AML-193 (cell line): ENCODE measurements at regions not wholly inside any gene's neighbourhood (a gene's known extent, or its start where the extent isn't known, plus 50 kb on each side); places are given as distances from the start of the nearest gene placed in this dataset.
"Not testable (repeated sequence)": the region's sequence is repeated elsewhere in the genome, so short reads cannot be mapped to it uniquely, and the experiment has no call there.

Experiments used
- DNase-seq, 2 experiments: peaks; one replicate each; lab custom pipeline; 2025; lab: John Stamatoyannopoulos, UW

GRCh38 chr12:114858388-114859146 is 174.6 kb upstream of the TBX3 start:
- DNase-seq: no peak

DNA sequence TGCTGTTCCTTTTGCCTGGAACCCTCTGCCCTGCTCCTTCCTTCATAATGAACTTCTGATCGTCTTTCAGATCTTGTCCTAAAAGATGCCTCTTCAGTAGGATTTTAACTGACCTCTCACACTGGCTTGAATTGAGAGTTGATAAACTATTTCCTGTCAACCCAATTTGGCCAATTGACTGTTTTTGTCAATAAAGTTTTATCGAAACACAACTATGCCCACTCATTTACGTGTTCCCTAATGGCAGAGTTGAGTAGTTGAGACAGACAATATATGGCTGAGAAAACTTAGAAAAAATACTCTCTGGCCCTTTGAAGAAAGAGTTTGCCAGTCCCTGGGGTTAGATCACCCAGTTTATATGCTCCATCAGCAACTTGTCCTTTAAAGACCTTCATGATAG is 171.7 kb upstream of the TBX3 start:
- DNase-seq: no peak

DNA sequence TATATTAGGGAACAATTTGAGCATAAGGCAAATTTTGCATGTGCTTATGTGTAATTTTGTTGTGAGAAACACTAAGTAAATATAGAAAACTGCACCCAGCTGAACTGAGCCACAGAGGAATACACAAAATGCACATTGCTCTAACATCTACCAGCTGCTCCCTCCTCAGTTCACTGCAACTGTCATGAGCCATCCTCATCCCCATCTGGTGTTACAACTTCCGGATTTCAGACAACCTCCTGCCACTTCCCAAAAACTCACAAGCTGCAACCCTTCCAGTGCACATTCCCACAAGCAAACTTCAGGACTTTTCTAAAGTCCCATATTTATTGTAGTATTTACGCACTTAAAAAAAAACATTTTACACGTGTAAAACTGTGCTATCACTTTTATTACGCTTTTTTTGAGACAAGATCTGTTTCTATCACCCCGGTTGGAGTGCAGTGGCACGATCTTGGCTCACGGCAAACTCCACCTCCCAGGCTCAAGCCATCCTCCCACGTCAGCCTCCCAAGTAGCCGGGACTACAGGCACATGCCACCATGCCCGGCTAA is 169.1 kb upstream of the TBX3 start:
- no peak for DNase-seq

- DNase-seq: no peak
Observed at GRCh38 chr12:114851981-114852380, 168.0 kb upstream of the TBX3 start.

DNA sequence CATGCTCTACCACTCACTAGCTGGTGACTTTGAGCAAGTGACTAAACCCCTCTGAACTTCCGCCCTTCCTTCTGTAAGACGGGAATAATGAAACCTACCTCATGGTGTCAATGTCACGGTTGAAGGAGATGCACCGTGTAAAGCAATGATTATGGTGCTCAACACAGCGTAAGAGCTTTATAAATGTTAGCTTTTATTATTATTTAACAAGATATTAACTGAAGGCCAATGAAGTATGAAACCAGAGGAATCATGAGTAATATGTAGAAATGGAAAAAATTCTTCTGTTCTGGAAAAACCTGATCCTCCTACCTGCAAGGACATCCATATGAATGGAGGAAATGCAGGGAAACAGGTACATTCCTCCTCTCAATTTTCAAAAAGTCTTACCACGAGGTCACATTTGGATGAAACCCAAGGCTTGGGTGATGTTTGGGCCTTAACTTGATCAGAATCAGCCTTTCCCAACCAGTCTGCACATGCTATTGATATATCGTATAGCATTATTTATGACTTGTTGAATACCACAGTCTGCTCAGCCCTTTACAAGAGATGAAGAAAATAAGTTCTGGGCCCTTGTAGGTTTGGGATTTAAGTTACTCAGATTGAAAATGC is 166.8 kb upstream of the TBX3 start:
- DNase-seq: no peak

DNA sequence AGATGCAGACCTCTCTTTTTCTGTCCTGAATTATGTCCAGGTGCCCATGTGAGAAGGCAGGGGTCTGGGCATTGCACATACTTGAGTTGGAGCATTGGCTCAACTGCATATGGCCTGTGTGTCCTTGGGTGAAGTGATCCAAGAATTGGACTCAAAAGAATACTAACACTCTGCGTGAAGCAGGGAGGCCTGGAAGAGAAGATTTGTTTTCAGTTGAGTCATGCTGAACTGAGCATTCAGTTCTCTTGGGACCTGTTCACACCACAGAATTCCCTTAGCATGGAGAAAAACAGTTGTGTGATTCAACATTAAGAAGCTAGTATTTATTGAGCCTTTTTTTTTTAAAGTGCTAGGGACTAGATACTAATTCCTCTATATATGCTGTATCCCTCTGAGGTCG is 164.7 kb upstream of the TBX3 start:
- DNase-seq: no peak

- DNase-seq: no peak
Observed at GRCh38 chr12:114847441-114848035, 163.6 kb upstream of the TBX3 start.

DNA sequence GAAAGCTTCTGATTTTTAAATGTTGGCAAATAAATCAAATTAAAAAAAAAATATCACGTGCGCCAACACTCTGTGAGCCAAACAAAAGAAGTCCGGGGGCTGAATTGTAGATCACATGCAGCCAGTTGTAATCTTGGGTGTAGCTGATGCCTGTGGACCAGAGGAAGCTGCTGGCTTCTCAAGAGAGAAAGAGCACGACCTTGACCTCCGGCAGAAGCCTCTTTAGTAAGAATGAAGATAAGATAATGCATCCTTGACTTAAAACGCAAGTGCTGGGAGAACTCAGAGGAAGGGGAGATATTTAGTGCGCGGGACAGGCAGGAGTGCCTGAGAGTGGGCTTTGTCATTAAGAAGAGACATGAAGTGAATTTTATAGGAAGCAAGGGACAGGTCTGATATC is 162.8 kb upstream of the TBX3 start:
- no peak for DNase-seq

DNA sequence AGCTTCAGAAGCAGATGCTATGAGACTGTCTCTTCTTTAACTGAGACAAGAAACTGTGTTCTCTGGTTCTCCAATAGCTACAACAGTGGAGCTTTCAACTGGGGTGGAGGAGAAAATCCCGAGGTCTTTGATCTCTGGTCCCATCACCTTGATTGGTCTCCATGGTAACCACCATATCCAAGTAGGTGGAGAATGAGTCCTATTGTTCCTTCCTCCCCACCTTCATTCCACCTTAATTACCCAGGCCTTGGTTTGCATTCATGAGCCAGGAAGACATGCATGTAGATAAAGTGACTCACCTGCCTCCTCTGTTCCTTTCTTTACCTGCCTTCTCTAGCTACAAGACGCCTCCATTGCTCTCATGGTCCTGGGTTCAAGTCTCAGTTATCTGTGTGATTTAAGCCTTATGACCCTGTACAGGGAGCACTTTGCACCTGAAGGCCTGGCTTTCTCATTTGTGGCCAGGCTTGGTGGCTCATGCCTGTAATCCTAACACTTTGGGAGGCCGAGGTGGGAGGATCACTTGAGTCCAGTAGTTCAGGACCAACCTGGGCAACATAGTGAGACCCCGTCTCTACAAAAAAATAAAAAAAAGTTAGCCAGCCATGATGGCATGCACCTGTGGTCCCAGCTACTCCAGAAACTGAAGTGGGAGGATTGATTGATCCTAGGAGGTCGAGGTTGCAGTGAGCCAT is 157.7 kb upstream of the TBX3 start:
- DNase-seq: no peak

DNA sequence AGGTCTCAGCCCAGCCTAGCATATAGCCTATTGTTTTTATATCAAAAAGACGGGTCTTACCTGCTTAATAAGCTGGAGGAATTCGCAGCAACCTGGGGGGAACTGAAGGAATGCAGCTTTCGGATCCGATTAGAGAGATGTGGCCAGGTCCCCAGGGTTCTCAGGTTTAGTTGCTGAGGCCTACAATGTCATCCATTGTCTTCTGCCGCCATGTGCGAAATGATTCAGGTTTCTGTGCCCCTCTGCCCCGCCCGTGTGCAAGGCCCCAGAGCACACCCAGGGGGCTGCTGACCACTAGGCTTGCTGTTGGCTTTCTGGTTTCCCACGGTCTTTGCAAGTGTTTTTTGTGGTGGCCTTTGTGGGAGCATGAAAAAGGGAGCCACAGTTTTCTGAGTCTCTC is 154.5 kb upstream of the TBX3 start:
- no peak for DNase-seq

DNA sequence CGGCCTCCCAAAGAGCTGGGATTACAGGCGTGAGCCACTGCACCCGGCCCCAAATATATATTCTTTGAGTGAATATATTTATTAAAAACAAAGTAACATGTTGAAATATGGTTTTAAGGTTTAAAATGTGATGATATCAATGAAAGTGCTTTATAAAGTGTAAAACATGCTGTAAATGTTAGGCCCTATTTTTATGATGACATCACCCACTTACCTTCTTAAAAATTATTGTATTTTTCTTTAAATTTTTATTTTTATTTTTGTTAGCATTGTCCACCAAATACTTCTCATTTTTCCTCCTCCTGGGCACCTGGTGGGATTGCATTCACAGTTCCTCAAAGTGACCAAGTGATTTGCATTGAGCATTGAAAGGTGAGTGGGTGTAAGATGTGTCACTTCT is 152.6 kb upstream of the TBX3 start:
- no peak for DNase-seq

- DNase-seq: no peak
Observed at GRCh38 chr12:114835031-114835430, 151.1 kb upstream of the TBX3 start.

- no peak for DNase-seq
Observed at GRCh38 chr12:114834621-114835020, 150.6 kb upstream of the TBX3 start.

DNA sequence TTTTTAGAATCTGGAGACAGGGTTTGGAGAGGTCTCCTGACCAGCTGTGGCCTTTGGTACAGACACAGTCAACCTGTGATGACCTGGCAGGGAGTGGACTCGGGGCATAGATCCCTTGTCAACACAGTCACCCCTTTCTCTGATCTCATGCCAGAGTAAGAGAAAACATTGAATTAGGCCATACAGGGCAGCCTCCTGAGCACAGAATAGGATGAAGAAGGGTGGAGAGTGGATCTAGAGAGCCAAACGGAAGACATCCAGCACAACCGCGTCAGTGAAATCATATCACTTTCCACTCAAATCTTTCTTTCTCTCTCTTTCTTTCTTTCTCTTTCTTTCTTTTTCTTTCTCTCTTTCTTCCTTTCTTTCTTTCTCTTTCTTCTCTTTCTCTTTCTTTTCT is 145.9 kb upstream of the TBX3 start:
- DNase-seq: no peak

DNA sequence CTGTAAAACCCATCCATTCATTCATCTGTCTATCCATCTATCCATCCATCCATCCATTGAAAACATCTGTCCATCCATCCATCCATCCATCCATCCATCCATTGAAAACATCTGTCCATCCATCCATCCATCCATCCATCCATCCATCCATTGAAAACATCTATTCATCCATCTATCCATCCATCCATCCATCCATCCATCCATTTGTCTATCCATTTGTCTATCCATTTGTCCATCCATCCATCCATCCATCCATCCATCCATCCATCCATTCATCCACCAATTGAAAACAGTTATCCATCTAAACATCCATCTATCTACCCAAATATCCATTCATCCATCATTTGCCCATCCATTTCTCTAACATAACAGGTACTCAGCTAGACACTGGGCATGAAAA is 145.3 kb upstream of the TBX3 start:
- not testable (repeated sequence) for DNase-seq

DNA sequence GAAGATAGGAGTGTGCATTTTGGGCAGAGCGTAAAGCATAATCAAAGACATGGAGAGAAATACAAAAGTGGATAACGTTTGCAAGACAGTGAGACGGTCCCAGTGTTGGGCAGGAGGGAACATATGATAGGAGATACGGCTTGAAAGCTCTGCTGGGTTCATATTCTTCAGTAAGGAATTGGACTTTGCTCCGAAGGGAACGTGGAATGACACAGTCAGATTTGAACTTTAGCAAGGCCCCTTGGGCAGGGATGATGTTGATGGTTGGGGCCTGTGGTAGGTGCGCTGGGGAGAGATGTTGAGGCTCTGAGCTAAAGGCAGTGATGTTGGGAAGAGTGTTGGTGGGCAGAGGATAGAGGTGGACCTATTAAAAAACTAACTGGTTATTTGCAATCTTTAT is 143.5 kb upstream of the TBX3 start:
- DNase-seq: no peak

- no peak for DNase-seq
Observed at GRCh38 chr12:114826244-114826643, 142.3 kb upstream of the TBX3 start.

GRCh38 chr12:114823724-114824123 is 139.7 kb upstream of the TBX3 start:
- DNase-seq: no peak

GRCh38 chr12:114821570-114821969 is 137.6 kb upstream of the TBX3 start:
- no peak for DNase-seq

GRCh38 chr12:114820796-114821195 is 136.8 kb upstream of the TBX3 start:
- no peak for DNase-seq

GRCh38 chr12:114817571-114818425 is 133.8 kb upstream of the TBX3 start:
- no peak for DNase-seq
